ENCODE measurements at regions not wholly inside any gene's neighbourhood (a gene's known extent, or its start where the extent isn't known, plus 50 kb on each side); places are given as distances from the start of the nearest gene placed in this dataset.

GRCh38 chr6:145273136-145273535, 462.2 kb downstream of the EPM2A start:
- no peaks in the 10 kb centered on the region for H3F3A ChIP-seq (ENCODE audit: insufficient read depth, low read length)
- DNase-seq: no peak
- no peak overlapping the region for H3K9ac ChIP-seq (ENCODE audit: low read length)
- H3K27ac ChIP-seq (ENCODE audit: low read length): no peak overlapping the region
- no peaks in the 10 kb centered on the region for H3K9me2 ChIP-seq (replicated peaks; ENCODE audit: insufficient read depth, low read length)
- no peak overlapping the region for H2AFZ ChIP-seq (ENCODE audit: low read length)
- H3K4me2 ChIP-seq (ENCODE audit: low read depth, low read length): no peak overlapping the region
- no peaks in the 10 kb centered on the region for H3K27me3 ChIP-seq (replicated peaks; ENCODE audit: insufficient read depth, low read length)
- no peaks in the 10 kb centered on the region for H4K20me1 ChIP-seq (ENCODE audit: insufficient read depth, low read length)
- no peak overlapping the region for H3K4me3 ChIP-seq (ENCODE audit: low read length)
- no peaks in the 10 kb centered on the region for H3K79me2 ChIP-seq (ENCODE audit: low read length)
- no peaks in the 10 kb centered on the region for H3K4me1 ChIP-seq (ENCODE audit: low read length)
- H3K36me3 ChIP-seq (replicated peaks; ENCODE audit: insufficient read depth, low read length): no peaks in the 10 kb centered on the region
- no peaks in the 10 kb centered on the region for H3K9me3 ChIP-seq (replicated peaks; ENCODE audit: insufficient read depth, low read length)
- TF ChIP-seq EZH2 (optimal IDR thresholded peaks at IDR 0.05; ENCODE audit: low read depth, low read length): no peak
- TF ChIP-seq EZH2phosphoT487 (IDR thresholded peaks at IDR 0.05; ENCODE audit: low read length): no peak
- no peak for TF ChIP-seq CTCF (IDR thresholded peaks at IDR 0.05; ENCODE audit: low read length)

GRCh38 chr6:145274083-145274482, 461.2 kb downstream of the EPM2A start:
- Histone ChIP-seq H3K9me3 (replicated peaks; ENCODE audit: insufficient read depth, low read length) (no peaks in the 10 kb centered on the region), H4K20me1 (ENCODE audit: insufficient read depth, low read length) (no peaks in the 10 kb centered on the region), H3K4me1 (ENCODE audit: low read length) (no peaks in the 10 kb centered on the region), H3K4me2 (ENCODE audit: low read depth, low read length) (no peak overlapping the region), H3K27me3 (replicated peaks; ENCODE audit: insufficient read depth, low read length) (no peaks in the 10 kb centered on the region), H3K4me3 (ENCODE audit: low read length) (no peak overlapping the region), H3K9me2 (replicated peaks; ENCODE audit: insufficient read depth, low read length) (no peaks in the 10 kb centered on the region), H3F3A (ENCODE audit: insufficient read depth, low read length) (no peaks in the 10 kb centered on the region), H2AFZ (ENCODE audit: low read length) (no peak overlapping the region), H3K27ac (ENCODE audit: low read length) (no peak overlapping the region), H3K79me2 (ENCODE audit: low read length) (no peaks in the 10 kb centered on the region), H3K9ac (ENCODE audit: low read length) (no peak overlapping the region), H3K36me3 (replicated peaks; ENCODE audit: insufficient read depth, low read length) (no peaks in the 10 kb centered on the region)
- DNase-seq: no peak
- TF ChIP-seq EZH2phosphoT487 (IDR thresholded peaks at IDR 0.05; ENCODE audit: low read length): no peak
- no peak for TF ChIP-seq CTCF (IDR thresholded peaks at IDR 0.05; ENCODE audit: low read length)
- TF ChIP-seq EZH2 (optimal IDR thresholded peaks at IDR 0.05; ENCODE audit: low read depth, low read length): no peak

- Histone ChIP-seq H3K9ac (ENCODE audit: low read length) (no peak overlapping the region), H3K36me3 (replicated peaks; ENCODE audit: insufficient read depth, low read length) (no peaks in the 10 kb centered on the region), H4K20me1 (ENCODE audit: insufficient read depth, low read length) (no peaks in the 10 kb centered on the region), H3F3A (ENCODE audit: insufficient read depth, low read length) (no peaks in the 10 kb centered on the region), H3K9me2 (replicated peaks; ENCODE audit: insufficient read depth, low read length) (no peaks in the 10 kb centered on the region), H2AFZ (ENCODE audit: low read length) (no peak overlapping the region), H3K27me3 (replicated peaks; ENCODE audit: insufficient read depth, low read length) (no peaks in the 10 kb centered on the region), H3K4me3 (ENCODE audit: low read length) (no peak overlapping the region), H3K27ac (ENCODE audit: low read length) (no peak overlapping the region), H3K4me2 (ENCODE audit: low read depth, low read length) (no peak overlapping the region), H3K4me1 (ENCODE audit: low read length) (no peaks in the 10 kb centered on the region), H3K79me2 (ENCODE audit: low read length) (no peaks in the 10 kb centered on the region), H3K9me3 (replicated peaks; ENCODE audit: insufficient read depth, low read length) (no peaks in the 10 kb centered on the region)
- no peak for DNase-seq
- TF ChIP-seq CTCF (IDR thresholded peaks at IDR 0.05; ENCODE audit: low read length) (no peak), EZH2 (optimal IDR thresholded peaks at IDR 0.05; ENCODE audit: low read depth, low read length) (no peak), EZH2phosphoT487 (IDR thresholded peaks at IDR 0.05; ENCODE audit: low read length) (no peak)
Observed at GRCh38 chr6:145275019-145275418, 460.3 kb downstream of the EPM2A start.
